SK-N-SH (cell line): ENCODE measurements at regions not wholly inside any gene's neighbourhood (a gene's known extent, or its start where the extent isn't known, plus 50 kb on each side); places are given as distances from the start of the nearest gene placed in this dataset.

ENCODE experiments used
- CTCF ChIP-seq: fragments of 200-600 bp; sonication (generic); IDR thresholded peaks from 2 replicates; pipeline ENCODE4 v1.6.1; 2017; ENCODE audit warnings: antibody characterized with exemption, mild to moderate bottlenecking, moderate library complexity
- EP300 ChIP-seq, 2 experiments: IDR thresholded peaks; 2 replicates each; pipeline versions ENCODE4 v1.4.0 to v1.6.1; 2012; ENCODE audit warnings: borderline replicate concordance in 1 of 2, low read depth in 1 of 2, low read length in 1 of 2
- EZH2phosphoT487 ChIP-seq: fragments of 200-600 bp; sonication (generic); IDR thresholded peaks from 2 replicates; pipeline ENCODE4 v1.6.1; 2017; ENCODE audit warnings: low read depth, mixed run types, mild to moderate bottlenecking, antibody characterized with exemption, moderate library complexity, borderline replicate concordance
- FOXM1 ChIP-seq: IDR thresholded peaks from 2 replicates; pipeline ENCODE4 v1.4.0; 2012; ENCODE audit warnings: low read depth, mild to moderate bottlenecking
- GABPA ChIP-seq: IDR thresholded peaks from 2 replicates; pipeline ENCODE4 v1.4.0; 2012; ENCODE audit warnings: low read depth, mild to moderate bottlenecking
- IRF3 ChIP-seq: fragments of 150-350 bp; IDR thresholded peaks from 2 replicates; pipeline ENCODE4 v1.6.1; 2016; ENCODE audit warnings: mild to moderate bottlenecking, low read depth, low read length
- JUND ChIP-seq: IDR thresholded peaks from 2 replicates; pipeline ENCODE4 v1.4.0; 2012
- MAX ChIP-seq: IDR thresholded peaks from 2 replicates; pipeline ENCODE4 v1.4.0; 2012; ENCODE audit warnings: low read depth
- POLR2AphosphoS5 ChIP-seq: IDR thresholded peaks from 2 replicates; pipeline ENCODE4 v1.6.1; 2012; ENCODE audit warnings: low read depth, low read length
- REST ChIP-seq: IDR thresholded peaks from 2 replicates; pipeline ENCODE4 v1.6.1; 2012; ENCODE audit warnings: mild to moderate bottlenecking, low read depth, low read length, moderate library complexity
- SMC3 ChIP-seq: IDR thresholded peaks from 2 replicates; pipeline ENCODE4 v1.6.1; 2012; ENCODE audit warnings: low read depth, low read length, improper control_type of control experiment
- TAF1 ChIP-seq: IDR thresholded peaks from 2 replicates; pipeline ENCODE4 v1.6.1; 2012; ENCODE audit warnings: low read depth, mild to moderate bottlenecking, low read length, moderate library complexity, borderline replicate concordance
- USF1 ChIP-seq: IDR thresholded peaks from 2 replicates; pipeline ENCODE4 v1.4.0; 2012; ENCODE audit warnings: low read depth, borderline replicate concordance
- USF2 ChIP-seq: fragments of 150-350 bp; IDR thresholded peaks from 2 replicates; pipeline ENCODE4 v1.6.1; 2017; ENCODE audit warnings: antibody characterized with exemption, low read length, low read depth, borderline replicate concordance

- TF ChIP-seq CTCF (no peak), EP300 (IDR thresholded peaks at IDR 0.05; ENCODE audit: borderline replicate concordance in 1 of 2, low read depth in 1 of 2, low read length in 1 of 2) (no peak), IRF3 (no peak), GABPA (no peak), POLR2AphosphoS5 (no peak), SMC3 (no peak), EZH2phosphoT487 (no peak), USF2 (no peak), REST (no peak), JUND (no peak), MAX (no peak), FOXM1 (no peak), USF1 (no peak), TAF1 (no peak)
These were observed 350.8 kb upstream of the KLF3 start for GRCh38 chr4:38313175-38313574.
